GM21447 (cell line): ENCODE measurements at regions not wholly inside any gene's neighbourhood (a gene's known extent, or its start where the extent isn't known, plus 50 kb on each side); places are given as distances from the start of the nearest gene placed in this dataset.

ENCODE experiments used
- ATAC-seq: cut with Tn5 transposase; IDR thresholded peaks from one replicate; pipeline ENCODE4 v1.9.1; 2021; ENCODE audit not compliant: unreplicated experiment

GRCh38 chr2:163370169-163370886, 365.5 kb downstream of the FIGN start:
- ATAC-seq, result no peak

GRCh38 chr2:163369111-163369510, 366.7 kb downstream of the FIGN start:
- no peak for ATAC-seq

- ATAC-seq, result no peak
Observed at GRCh38 chr2:163368655-163369054, 367.2 kb downstream of the FIGN start.

- no peak for ATAC-seq
Observed at GRCh38 chr2:163367825-163368582, 367.8 kb downstream of the FIGN start.

- ATAC-seq, result no peak
Observed at GRCh38 chr2:163364736-163365135, 371.1 kb downstream of the FIGN start.

- no peak for ATAC-seq
Observed at GRCh38 chr2:163353551-163353950, 382.3 kb downstream of the FIGN start.

- no peak for ATAC-seq
Observed at GRCh38 chr2:163351966-163352365, 383.8 kb downstream of the FIGN start.

GRCh38 chr2:163351143-163351542, 384.7 kb downstream of the FIGN start:
- no peak for ATAC-seq

- ATAC-seq, result no peak
Observed at GRCh38 chr2:163348857-163349380, 386.9 kb downstream of the FIGN start.

GRCh38 chr2:163347982-163348856, 387.6 kb downstream of the FIGN start:
- no peak for ATAC-seq

- peak; percentile 79 for ATAC-seq
Observed at GRCh38 chr2:163345795-163346573, 389.8 kb downstream of the FIGN start.

GRCh38 chr2:163343316-163343715, 392.5 kb downstream of the FIGN start:
- no peak for ATAC-seq

GRCh38 chr2:163341426-163341825, 394.4 kb downstream of the FIGN start:
- no peak for ATAC-seq

GRCh38 chr2:163338270-163338669, 397.5 kb downstream of the FIGN start:
- no peak for ATAC-seq

GRCh38 chr2:163324677-163325076, 411.1 kb downstream of the FIGN start:
- no peak for ATAC-seq

- no peak for ATAC-seq
Observed at GRCh38 chr2:163319006-163319405, 416.8 kb downstream of the FIGN start.

GRCh38 chr2:163314712-163315111, 421.1 kb downstream of the FIGN start:
- ATAC-seq, result no peak

GRCh38 chr2:163312713-163313112, 423.1 kb downstream of the FIGN start:
- no peak for ATAC-seq

GRCh38 chr2:163306647-163307046, 429.2 kb downstream of the FIGN start:
- ATAC-seq, result no peak

- no peak for ATAC-seq
Observed at GRCh38 chr2:163302141-163302540, 433.7 kb downstream of the FIGN start.
